ENCODE measurements at regions not wholly inside any gene's neighbourhood (a gene's known extent, or its start where the extent isn't known, plus 50 kb on each side); places are given as distances from the start of the nearest gene placed in this dataset.

DNA sequence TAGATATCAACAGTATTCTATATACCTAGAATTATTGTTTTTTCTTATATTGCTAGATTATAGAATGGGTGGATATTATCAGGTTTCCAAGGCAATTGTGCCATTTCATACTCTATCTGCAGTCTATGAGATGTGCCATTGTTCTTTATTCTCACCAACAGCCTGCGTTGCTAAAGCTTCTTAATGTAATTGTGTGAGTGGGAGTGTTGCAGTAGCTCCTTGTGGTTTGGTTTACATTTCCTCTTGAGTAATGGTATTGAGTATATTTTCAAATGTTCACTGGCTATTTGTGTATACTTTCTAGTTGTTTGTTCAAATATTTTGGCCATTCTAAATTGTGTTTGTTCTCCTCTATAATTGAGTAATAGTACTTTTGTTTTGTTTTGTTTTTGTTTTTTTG lies 199.2 kb downstream of the TFEC start:
- no peak overlapping the region for H3K4me3 ChIP-seq (ENCODE audit: low read depth in 1 of 2, low read length in 1 of 2)
- no peak for TF ChIP-seq CTCF (IDR thresholded peaks at IDR 0.05)
- H3K36me3 ChIP-seq: no peaks in the 10 kb centered on the region
- H3K9me3 ChIP-seq: no peaks in the 10 kb centered on the region
- H3K27ac ChIP-seq: no peak overlapping the region
- peaks cover 5% of the 10 kb centered on the region for H3K27me3 ChIP-seq
- H3K4me1 ChIP-seq (ENCODE audit: control insufficient read depth in 1 of 2, insufficient read depth in 1 of 2, low read depth in 1 of 2, low read length in 1 of 2): peaks cover 8 to 11% of the 10 kb centered on the region in 2 experiments

DNA sequence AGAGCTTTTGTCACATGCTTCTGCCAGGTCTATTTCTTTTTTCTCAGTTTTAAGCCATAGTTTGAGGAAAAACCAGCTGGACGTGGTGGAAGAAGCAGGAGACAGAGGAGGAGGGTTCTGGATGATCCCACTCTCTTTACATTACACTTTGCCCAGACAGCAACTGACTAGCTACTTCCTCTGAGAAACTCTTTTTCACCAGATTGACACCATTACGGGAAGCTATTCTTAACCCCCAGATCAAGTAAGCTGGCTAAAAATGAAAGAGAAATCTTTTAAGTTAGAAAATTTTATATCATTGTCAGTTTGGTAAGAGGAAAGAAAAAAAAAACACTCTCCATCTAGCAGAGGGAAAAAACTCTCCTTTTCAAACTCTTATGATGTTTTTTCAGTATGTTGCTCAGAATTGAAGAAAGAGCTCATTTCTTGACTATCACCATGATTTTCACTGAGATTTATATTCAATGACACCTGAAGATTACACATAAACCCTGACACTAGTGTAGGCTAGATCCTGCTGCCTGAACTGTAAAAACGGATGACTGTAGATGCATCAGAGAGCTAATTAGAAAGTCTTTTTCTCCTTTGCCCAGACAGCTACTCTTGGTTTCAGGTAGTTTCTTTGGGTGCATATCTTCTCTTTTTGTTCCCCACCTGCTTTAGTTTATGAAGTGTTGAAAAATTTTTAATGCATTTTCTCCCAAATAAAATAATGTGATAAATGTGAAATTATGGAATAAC lies 203.1 kb downstream of the TFEC start:
- no peak for TF ChIP-seq CTCF (IDR thresholded peaks at IDR 0.05)
- peaks cover 5% of the 10 kb centered on the region for H3K27me3 ChIP-seq

DNA sequence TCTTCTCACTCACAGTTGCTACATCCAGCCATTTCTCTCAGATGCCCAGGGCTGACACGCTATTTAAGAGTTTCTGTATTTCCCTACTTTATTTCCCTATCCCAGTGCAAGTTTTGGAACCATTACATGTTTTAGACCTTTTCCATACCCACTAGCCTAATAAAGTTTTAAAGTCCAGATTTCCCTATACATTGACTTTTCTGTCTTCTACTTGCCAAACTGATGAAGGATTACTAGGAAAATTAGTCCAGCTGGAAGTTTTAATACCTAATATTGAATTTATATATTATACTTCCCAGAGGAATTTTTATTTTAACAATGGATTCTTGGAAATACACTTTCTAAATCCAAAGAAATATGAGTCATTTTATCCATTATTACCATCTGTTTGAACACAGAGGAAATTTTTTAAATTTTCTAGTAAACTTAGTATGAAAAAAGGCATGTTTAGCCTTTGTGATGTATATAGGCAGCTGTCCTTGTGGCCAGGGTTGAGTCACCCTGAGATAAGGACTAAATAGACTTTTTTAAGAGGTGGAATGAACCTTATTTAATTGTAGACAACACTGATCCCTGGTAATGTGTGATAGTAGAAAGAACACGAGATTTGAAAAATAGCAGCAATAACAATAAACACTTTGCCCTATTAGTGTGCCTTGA lies 205.0 kb downstream of the TFEC start:
- TF ChIP-seq CTCF (IDR thresholded peaks at IDR 0.05): no peak
- Histone ChIP-seq H3K36me3 (no peaks in the 10 kb centered on the region), H3K4me1 (ENCODE audit: control insufficient read depth in 1 of 2, insufficient read depth in 1 of 2, low read depth in 1 of 2, low read length in 1 of 2) (no peaks in the 10 kb centered on the region), H3K27ac (no peak overlapping the region), H3K9me3 (no peaks in the 10 kb centered on the region), H3K4me3 (ENCODE audit: low read depth in 1 of 2, low read length in 1 of 2) (no peak overlapping the region), H3K27me3 (peaks cover 5% of the 10 kb centered on the region)

More for the DNA sequence above, 203.1 kb downstream of the TFEC start:
- Histone ChIP-seq H3K27ac (no peak overlapping the region), H3K4me1 (ENCODE audit: control insufficient read depth in 1 of 2, insufficient read depth in 1 of 2, low read depth in 1 of 2, low read length in 1 of 2) (peaks cover 8 to 11% of the 10 kb centered on the region in 2 experiments), H3K4me3 (ENCODE audit: low read depth in 1 of 2, low read length in 1 of 2) (no peak overlapping the region), H3K9me3 (no peaks in the 10 kb centered on the region), H3K36me3 (no peaks in the 10 kb centered on the region)

GRCh38 chr7:115822801-115823200 lies 207.8 kb downstream of the TFEC start:
- Histone ChIP-seq H3K27me3 (peaks cover 5% of the 10 kb centered on the region), H3K4me3 (ENCODE audit: low read depth in 1 of 2, low read length in 1 of 2) (no peak overlapping the region), H3K36me3 (no peaks in the 10 kb centered on the region), H3K27ac (no peak overlapping the region), H3K4me1 (ENCODE audit: control insufficient read depth in 1 of 2, insufficient read depth in 1 of 2, low read depth in 1 of 2, low read length in 1 of 2) (no peaks in the 10 kb centered on the region), H3K9me3 (no peaks in the 10 kb centered on the region)
- TF ChIP-seq CTCF (IDR thresholded peaks at IDR 0.05): no peak

- TF ChIP-seq CTCF (IDR thresholded peaks at IDR 0.05): no peak
- Histone ChIP-seq H3K4me3 (ENCODE audit: low read depth in 1 of 2, low read length in 1 of 2) (no peak overlapping the region), H3K4me1 (ENCODE audit: control insufficient read depth in 1 of 2, insufficient read depth in 1 of 2, low read depth in 1 of 2, low read length in 1 of 2) (no peaks in the 10 kb centered on the region), H3K27me3 (peaks cover 5% of the 10 kb centered on the region), H3K9me3 (no peaks in the 10 kb centered on the region), H3K36me3 (no peaks in the 10 kb centered on the region), H3K27ac (no peak overlapping the region)
Observed at GRCh38 chr7:115822380-115822779, 208.2 kb downstream of the TFEC start.
